Upper lobe of left lung (tissue), 6 donors: ENCODE measurements at regions not wholly inside any gene's neighbourhood (a gene's known extent, or its start where the extent isn't known, plus 50 kb on each side); places are given as distances from the start of the nearest gene placed in this dataset.
A peak's percentile ranks its signal among the peaks of the same experiment; 100 is the strongest.

Experiments used
- ATAC-seq, 2 donors: fragments of 200-7000 bp; cut with Tn5 transposase; one replicate each; pipeline ENCODE4 v1.9.1; 2022; ENCODE audit warnings: mild to moderate bottlenecking in 2 of 2, moderate library complexity in 2 of 2; ENCODE audit not compliant: low FRiP score in 2 of 2
- DNase-seq, 2 donors: peaks; one replicate each; pipeline ENCODE4 v3.0.0-alpha.2; 2019 to 2020
- H3K27ac ChIP-seq, 4 donors: fragments of 200-600 bp; sonication (generic); one replicate each; pipeline ENCODE4 v1.5.1; 2016 to 2019
- H3K27me3 ChIP-seq, 4 donors: fragments of 200-600 bp; sonication (generic); one replicate each; pipeline ENCODE4 v1.5.1; 2017 to 2019
- H3K36me3 ChIP-seq, 4 donors: fragments of 200-600 bp; sonication (generic); one replicate each; pipeline ENCODE4 v1.5.1; 2016 to 2019
- H3K4me1 ChIP-seq, 4 donors: fragments of 200-600 bp; sonication (generic); one replicate each; pipeline ENCODE4 v1.5.1; 2018 to 2019
- H3K4me3 ChIP-seq, 4 donors: fragments of 200-600 bp; sonication (generic); one replicate each; pipeline ENCODE4 v1.5.1; 2017 to 2019; ENCODE audit warnings: mild to moderate bottlenecking in 2 of 4, moderate library complexity in 1 of 4
- H3K9me3 ChIP-seq, 4 donors: fragments of 200-600 bp; sonication (generic); one replicate each; pipeline ENCODE4 v1.5.1; 2018 to 2019
- CTCF ChIP-seq, 6 experiments: fragments of 450-650 bp in 4 of 6; fragments of 200-600 bp in 2 of 6; sonication (generic) in 2 of 6; IDR thresholded peaks; one replicate each; pipeline ENCODE4 v1.5.1; 2016 to 2019; ENCODE audit warnings: antibody characterized with exemption in 6 of 6
- EP300 ChIP-seq, 4 donors: sonication (generic); formaldehyde crosslinking; IDR thresholded peaks; one replicate each; pipeline ENCODE4 v1.5.1; 2017; ENCODE audit warnings: antibody characterized with exemption in 4 of 4, control low read depth in 2 of 4
- POLR2A ChIP-seq, 4 donors: fragments of 450-650 bp; IDR thresholded peaks; one replicate each; pipeline ENCODE4 v1.5.1; 2016 to 2017; ENCODE audit warnings: antibody characterized with exemption in 4 of 4, mild to moderate bottlenecking in 2 of 4
- POLR2AphosphoS5 ChIP-seq, 2 donors: sonication (generic); formaldehyde crosslinking; IDR thresholded peaks; one replicate each; pipeline ENCODE4 v1.5.1; 2017; ENCODE audit warnings: antibody characterized with exemption in 2 of 2
- WGBS, 2 donors: methylation state at CpG; one replicate each; pipeline ENCODE4 v1.1.5; 2017 to 2018; 5-methylcytosine and 5-hydroxymethylcytosine counted together
- donor health status: DM: no; HTN: no; CAD: no; lungs with moderate emphysema.
- donor health status: DM: no; HTN: yes; CAD: no; lungs with severe emphysema.

GRCh38 chr2:7681881-7682461 lies 764.8 kb downstream of the RNF144A start:
- Histone ChIP-seq H3K9me3 (no peaks in the 10 kb centered on the region), H3K27me3 (no peaks in the 10 kb centered on the region), H3K27ac (no peak overlapping the region), H3K4me3 (no peak overlapping the region), H3K36me3 (no peaks in the 10 kb centered on the region), H3K4me1 (no peaks in the 10 kb centered on the region)
- no peak for TF ChIP-seq POLR2A (IDR thresholded peaks at IDR 0.05)
- TF ChIP-seq CTCF (IDR thresholded peaks at IDR 0.05): no peak
- TF ChIP-seq EP300 (IDR thresholded peaks at IDR 0.05): no peak
- no peak for TF ChIP-seq POLR2AphosphoS5 (IDR thresholded peaks at IDR 0.05)
- 78 to 87% methylated on average over 3 of the region's 3 CpGs for WGBS, 2 donors
- DNase-seq: no peak
- no peak for ATAC-seq

DNA sequence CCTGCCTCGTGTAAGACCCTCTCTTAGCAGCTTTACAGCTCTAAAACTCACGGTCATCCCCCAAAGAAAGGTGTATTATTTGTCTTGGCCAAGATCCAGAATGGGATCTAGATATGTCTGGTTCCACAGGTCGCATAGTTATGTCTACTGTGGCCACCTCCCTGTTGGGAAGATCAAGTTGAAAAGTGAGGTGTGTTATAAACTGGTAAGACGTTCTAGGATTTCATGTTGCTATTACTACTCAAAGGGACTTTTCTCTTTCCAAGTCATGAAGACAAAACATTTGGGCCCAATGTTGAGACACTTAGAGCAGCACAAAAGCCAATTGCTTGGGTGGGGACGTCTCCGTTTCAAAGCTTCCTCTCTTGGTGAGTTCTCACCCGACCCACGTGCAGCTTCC lies 766.0 kb downstream of the RNF144A start:
- 73 to 76% methylated on average over 8 of the region's 8 CpGs for WGBS, 2 donors
- DNase-seq: no peak
- H3K9me3 ChIP-seq: no peaks in the 10 kb centered on the region
- H3K4me3 ChIP-seq: no peak overlapping the region
- H3K4me1 ChIP-seq: no peaks in the 10 kb centered on the region
- H3K36me3 ChIP-seq: no peaks in the 10 kb centered on the region
- H3K27me3 ChIP-seq: no peaks in the 10 kb centered on the region
- no peak overlapping the region for H3K27ac ChIP-seq
- TF ChIP-seq POLR2A (IDR thresholded peaks at IDR 0.05): no peak
- no peak for TF ChIP-seq POLR2AphosphoS5 (IDR thresholded peaks at IDR 0.05)
- no peak for TF ChIP-seq EP300 (IDR thresholded peaks at IDR 0.05)
- no peak for ATAC-seq

DNA sequence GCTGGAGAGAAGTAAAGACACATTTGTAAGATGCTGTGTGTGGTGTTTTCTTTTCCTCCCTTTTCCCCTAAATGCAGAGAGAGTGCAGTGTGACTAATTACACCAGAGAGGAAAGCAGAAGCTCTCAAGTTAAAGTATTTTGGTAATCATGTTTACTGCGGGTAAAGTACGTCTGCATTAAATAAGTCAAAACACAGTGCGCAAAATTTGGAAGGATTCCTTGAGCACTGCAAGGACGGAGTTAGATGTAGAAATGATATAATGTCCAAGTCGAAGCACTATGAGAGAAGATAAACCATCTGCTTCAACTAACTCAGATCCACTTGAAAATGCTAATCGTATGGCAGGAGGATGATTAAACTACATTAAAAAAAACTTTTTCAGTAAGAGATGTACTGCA lies 766.5 kb downstream of the RNF144A start:
- H3K36me3 ChIP-seq: no peaks in the 10 kb centered on the region
- H3K27ac ChIP-seq: no peak overlapping the region
- H3K4me3 ChIP-seq: no peak overlapping the region
- 90 to 92% methylated on average over 6 of the region's 6 CpGs for WGBS, 2 donors
- H3K9me3 ChIP-seq: no peaks in the 10 kb centered on the region
- ATAC-seq: no peak
- no peak for DNase-seq
- no peaks in the 10 kb centered on the region for H3K27me3 ChIP-seq
- TF ChIP-seq POLR2AphosphoS5 (IDR thresholded peaks at IDR 0.05) (no peak), CTCF (IDR thresholded peaks at IDR 0.05) (no peak), EP300 (IDR thresholded peaks at IDR 0.05) (no peak), POLR2A (IDR thresholded peaks at IDR 0.05) (no peak)
- H3K4me1 ChIP-seq: no peaks in the 10 kb centered on the region

DNA sequence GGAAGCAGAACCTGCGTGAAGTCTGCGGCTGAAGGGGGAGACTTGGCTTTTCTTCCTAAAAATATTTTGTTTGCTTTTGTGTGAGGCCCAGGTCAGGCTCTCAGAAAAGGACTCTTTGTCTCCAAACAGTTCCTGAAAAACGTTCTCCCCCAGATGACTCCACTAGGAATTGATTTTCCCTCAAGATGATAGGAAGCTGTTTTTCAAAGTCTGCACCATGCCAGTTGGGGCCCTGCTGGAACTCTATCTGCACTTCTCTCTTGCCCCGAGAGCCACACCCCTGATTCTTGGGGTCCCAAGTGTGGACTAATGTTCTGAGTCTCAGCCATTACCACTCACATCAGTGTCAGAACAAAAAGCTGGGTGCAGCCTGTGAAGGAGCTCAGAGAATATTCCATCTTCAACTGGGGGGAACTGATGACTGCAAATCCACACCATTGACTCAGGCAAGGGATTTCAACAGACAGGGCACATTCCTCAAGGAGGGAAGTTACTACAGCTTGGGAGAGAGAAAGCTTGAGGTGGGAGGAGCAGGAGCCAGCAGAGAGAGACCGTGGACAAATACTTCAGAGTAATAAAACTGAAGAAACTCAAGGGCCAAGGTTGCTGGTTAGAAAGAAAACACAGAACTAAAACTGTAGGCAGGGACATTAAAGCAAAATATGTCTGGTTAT lies 768.3 kb downstream of the RNF144A start:
- Histone ChIP-seq H3K4me3 (no peak overlapping the region), H3K4me1 (no peaks in the 10 kb centered on the region), H3K9me3 (no peaks in the 10 kb centered on the region), H3K27me3 (no peaks in the 10 kb centered on the region), H3K27ac (no peak overlapping the region), H3K36me3 (no peaks in the 10 kb centered on the region)
- 67 to 68% methylated on average over 5 of the region's 5 CpGs for WGBS, 2 donors
- no peak for TF ChIP-seq CTCF (IDR thresholded peaks at IDR 0.05)
- no peak for TF ChIP-seq EP300 (IDR thresholded peaks at IDR 0.05)
- peak in 1 of 2 donors; percentile 31 for ATAC-seq
- DNase-seq: no peak

GRCh38 chr2:7686016-7686385 lies 768.8 kb downstream of the RNF144A start:
- 76 to 87% methylated on average over 3 of the region's 3 CpGs for WGBS, 2 donors
- no peaks in the 10 kb centered on the region for H3K4me1 ChIP-seq

More at GRCh38 chr2:7686016-7686385, 768.8 kb downstream of the RNF144A start:
- no peak for ATAC-seq
- no peak overlapping the region for H3K27ac ChIP-seq
- no peaks in the 10 kb centered on the region for H3K27me3 ChIP-seq
- H3K4me3 ChIP-seq: no peak overlapping the region
- DNase-seq: no peak
- TF ChIP-seq CTCF (IDR thresholded peaks at IDR 0.05) (no peak), POLR2A (IDR thresholded peaks at IDR 0.05) (no peak), EP300 (IDR thresholded peaks at IDR 0.05) (no peak), POLR2AphosphoS5 (IDR thresholded peaks at IDR 0.05) (no peak)
- no peaks in the 10 kb centered on the region for H3K36me3 ChIP-seq
- no peaks in the 10 kb centered on the region for H3K9me3 ChIP-seq
